Stomach (tissue), 4 donors: ENCODE measurements at regions not wholly inside any gene's neighbourhood (a gene's known extent, or its start where the extent isn't known, plus 50 kb on each side); places are given as distances from the start of the nearest gene placed in this dataset.

Experiments used
- POLR2A ChIP-seq, 4 donors: fragments of 450-650 bp; IDR thresholded peaks; one replicate each; pipeline ENCODE4 v1.6.1; 2016; ENCODE audit warnings: antibody characterized with exemption in 4 of 4, control low read depth in 2 of 4, mild to moderate bottlenecking in 1 of 4, moderate library complexity in 1 of 4
- POLR2AphosphoS5 ChIP-seq, 3 donors: sonication (generic); formaldehyde crosslinking; IDR thresholded peaks; one replicate each; pipeline ENCODE4 v1.6.1; 2016; ENCODE audit warnings: antibody characterized with exemption in 3 of 3
- TF ChIP-seq, protein P1 (sequence below), 7 experiments: fragments of 450-650 bp in 4 of 7; fragments of 200-600 bp in 3 of 7; sonication (generic) in 3 of 7; IDR thresholded peaks; one replicate each; pipeline ENCODE4 v1.5.1; 2016 to 2019; ENCODE audit warnings: antibody characterized with exemption in 7 of 7, control low read depth in 2 of 7, mild to moderate bottlenecking in 1 of 7

DNA sequence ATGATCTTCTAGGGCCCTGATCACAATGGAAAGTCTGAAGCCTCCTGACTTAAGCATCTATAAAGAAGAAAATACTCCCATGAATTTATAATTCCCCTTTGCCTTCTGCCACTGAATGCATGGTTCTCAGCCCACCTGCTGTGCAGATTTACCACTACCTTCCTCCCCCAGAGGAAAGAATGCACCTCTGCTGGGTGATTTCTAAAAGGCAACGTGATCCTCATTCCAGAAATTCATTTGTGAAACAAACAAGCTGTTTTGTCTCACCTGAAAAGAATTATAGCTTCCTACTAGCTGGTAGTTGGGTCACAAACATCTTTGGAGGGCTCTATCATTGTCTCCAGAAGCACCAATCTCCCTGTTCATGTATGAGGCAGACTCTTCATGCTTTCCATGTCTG, 320.2 kb downstream of the CDC14C start:
- TF ChIP-seq, protein P1, sequence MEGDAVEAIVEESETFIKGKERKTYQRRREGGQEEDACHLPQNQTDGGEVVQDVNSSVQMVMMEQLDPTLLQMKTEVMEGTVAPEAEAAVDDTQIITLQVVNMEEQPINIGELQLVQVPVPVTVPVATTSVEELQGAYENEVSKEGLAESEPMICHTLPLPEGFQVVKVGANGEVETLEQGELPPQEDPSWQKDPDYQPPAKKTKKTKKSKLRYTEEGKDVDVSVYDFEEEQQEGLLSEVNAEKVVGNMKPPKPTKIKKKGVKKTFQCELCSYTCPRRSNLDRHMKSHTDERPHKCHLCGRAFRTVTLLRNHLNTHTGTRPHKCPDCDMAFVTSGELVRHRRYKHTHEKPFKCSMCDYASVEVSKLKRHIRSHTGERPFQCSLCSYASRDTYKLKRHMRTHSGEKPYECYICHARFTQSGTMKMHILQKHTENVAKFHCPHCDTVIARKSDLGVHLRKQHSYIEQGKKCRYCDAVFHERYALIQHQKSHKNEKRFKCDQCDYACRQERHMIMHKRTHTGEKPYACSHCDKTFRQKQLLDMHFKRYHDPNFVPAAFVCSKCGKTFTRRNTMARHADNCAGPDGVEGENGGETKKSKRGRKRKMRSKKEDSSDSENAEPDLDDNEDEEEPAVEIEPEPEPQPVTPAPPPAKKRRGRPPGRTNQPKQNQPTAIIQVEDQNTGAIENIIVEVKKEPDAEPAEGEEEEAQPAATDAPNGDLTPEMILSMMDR (IDR thresholded peaks at IDR 0.05): no peak
- TF ChIP-seq POLR2AphosphoS5 (IDR thresholded peaks at IDR 0.05) (no peak), POLR2A (IDR thresholded peaks at IDR 0.05) (no peak)
